HG03565 (cell line): ENCODE measurements at regions not wholly inside any gene's neighbourhood (a gene's known extent, or its start where the extent isn't known, plus 50 kb on each side); places are given as distances from the start of the nearest gene placed in this dataset.
"Not testable (repeated sequence)": the region's sequence is repeated elsewhere in the genome, so short reads cannot be mapped to it uniquely, and the experiment has no call there.

Experiments used
- ATAC-seq: cut with Tn5 transposase; IDR thresholded peaks from one replicate; pipeline ENCODE4 v1.9.1; 2021; ENCODE audit warnings: mild to moderate bottlenecking, moderate library complexity; ENCODE audit not compliant: unreplicated experiment

DNA sequence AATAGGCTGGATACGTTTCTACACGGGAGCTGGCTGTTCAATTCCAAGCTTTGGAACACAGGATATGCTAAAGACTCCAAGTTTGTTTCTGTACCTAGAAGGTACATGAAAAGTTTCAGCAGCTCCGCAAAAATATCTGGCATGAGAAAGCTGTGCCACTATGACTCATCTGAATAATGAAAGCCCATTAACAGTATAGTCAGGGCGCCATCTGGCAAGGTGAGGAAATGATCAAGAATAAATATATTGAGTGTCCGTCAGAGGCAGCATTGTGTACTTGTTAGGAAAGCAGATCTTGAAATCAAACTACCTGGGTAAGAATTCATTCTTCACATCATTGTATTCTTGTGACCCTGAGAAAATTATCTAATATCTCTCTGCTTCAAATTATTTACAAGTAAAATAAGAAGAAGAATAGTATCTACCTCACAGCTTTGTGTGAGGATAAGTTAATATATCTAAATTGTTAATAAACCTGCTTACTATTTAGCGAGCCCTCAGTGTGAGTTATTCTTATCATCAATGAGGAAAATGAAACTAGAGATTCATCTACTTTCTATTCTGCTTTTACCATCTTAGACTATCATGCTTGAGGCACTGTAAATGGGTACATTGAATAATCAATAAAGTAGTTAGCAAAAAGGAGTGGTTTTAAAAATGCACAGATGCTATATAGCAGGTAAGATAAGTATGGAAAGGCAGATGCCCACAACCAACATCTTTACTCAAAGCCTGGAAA is 53.5 kb downstream of the FSCB start:
- ATAC-seq, result no peak

- not testable (repeated sequence) for ATAC-seq
Measured at GRCh38 chr14:44450232-44450631, 56.9 kb downstream of the FSCB start.

DNA sequence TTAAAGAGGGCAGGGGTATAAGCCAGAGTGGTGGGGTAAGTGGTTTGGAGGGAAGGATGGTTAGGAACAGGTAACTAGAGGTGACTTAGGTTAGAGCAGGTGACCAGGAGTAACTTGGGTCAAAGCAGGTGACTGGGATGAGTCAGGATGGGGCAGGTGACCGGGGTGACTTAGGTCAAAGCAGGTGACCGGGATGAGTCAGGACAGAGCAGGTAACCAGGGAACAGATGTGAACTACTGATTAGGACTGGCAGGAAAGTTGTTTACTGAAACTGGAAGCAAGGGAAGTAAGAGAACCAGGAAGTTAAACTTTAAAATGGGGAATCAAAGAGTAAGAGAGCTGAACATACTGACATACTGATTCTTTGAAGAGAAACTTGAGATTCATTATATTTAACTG is 57.4 kb downstream of the FSCB start:
- ATAC-seq, result no peak

- no peak for ATAC-seq
Measured at GRCh38 chr14:44448951-44449358, 58.1 kb downstream of the FSCB start.

DNA sequence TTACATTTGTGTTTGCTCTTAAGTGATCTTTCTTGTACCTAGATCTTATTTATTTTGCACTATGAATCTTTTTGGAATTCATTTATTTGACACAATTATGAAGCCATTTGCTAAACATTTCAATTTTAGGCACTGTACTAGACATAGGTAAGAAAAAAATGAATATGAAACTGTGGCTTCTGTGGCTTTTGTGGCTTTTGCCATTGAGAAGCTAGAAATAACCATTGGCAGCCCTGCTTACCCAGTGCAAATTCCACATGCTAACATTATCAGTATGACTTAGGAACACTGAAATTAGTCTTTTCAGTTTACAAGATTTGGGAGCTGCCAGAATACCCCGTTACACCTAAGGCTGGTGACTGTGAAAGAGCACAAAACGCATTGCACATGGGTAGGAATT is 60.1 kb downstream of the FSCB start:
- ATAC-seq, result no peak

- no peak for ATAC-seq
Measured at GRCh38 chr14:44444454-44444853, 62.6 kb downstream of the FSCB start.

DNA sequence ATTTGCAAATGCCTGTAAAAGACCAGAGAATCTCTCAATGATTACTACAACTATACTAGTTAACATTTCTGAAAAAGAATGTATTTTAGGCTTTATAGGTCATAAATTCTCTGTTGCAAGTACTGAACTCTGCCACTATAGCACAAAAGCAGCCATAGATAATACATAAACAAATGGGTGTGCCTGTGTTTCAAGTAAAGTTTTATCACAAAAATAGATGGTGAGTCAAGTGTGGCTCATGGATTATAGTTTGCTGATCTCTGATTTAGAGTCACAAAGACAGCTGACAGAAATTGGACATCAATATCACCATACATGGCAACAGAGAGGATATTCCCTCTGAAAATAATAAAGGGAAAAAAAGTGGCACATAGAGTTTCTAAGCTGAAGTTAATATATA is 68.1 kb downstream of the FSCB start:
- ATAC-seq, result no peak

DNA sequence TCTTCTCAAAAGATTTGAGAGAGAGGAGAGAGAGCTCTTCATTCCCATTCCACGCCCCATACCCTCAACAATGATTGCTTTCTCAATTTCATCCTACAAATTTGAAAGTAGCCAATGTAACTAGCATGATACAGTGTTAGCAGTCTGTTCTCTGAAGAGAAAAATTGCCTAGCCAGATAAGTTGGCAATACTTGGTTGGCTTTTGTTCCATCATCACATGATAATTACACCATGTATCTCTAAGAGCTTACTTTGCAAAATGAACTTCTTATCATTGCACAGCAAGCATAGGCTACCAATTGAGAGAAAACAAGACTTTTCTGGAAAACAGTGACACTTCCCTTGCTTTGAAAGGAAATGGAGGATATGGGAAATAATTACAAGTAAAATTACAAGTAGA is 68.9 kb downstream of the FSCB start:
- ATAC-seq, result no peak

GRCh38 chr14:44436458-44436857 is 70.6 kb downstream of the FSCB start:
- ATAC-seq, result no peak

DNA sequence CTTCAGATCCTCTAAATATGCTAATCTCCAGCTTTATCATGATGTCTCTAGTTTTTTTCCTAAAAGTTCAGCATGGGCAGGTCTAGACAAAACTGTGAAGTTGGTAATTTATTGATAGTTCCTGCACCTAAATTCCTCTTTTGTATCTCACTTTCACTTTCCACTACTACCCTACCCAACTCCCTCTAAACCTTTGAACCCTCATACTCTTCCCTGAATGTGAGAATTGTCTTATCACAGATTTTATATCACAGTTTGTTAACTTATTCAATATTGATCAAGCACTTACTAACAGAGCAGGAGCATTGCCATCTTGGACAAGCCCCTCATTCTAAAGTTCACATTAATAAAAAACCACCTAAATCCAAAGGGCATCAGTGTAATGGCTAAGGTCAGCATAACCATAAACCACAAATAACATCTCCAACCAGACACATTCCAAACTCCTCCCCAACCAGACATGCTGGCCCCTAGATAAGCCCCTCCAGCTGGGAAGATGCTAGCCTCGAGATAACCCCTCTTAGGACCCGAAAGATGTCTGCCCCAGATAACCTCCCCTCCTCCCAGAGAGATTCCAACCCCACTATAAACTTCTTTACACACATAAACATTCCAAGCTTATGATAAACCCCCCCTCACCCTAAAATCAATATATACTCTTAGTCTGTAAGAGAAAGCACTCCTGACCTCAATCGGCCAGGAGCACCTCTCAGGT is 78.7 kb downstream of the FSCB start:
- no peak for ATAC-seq

DNA sequence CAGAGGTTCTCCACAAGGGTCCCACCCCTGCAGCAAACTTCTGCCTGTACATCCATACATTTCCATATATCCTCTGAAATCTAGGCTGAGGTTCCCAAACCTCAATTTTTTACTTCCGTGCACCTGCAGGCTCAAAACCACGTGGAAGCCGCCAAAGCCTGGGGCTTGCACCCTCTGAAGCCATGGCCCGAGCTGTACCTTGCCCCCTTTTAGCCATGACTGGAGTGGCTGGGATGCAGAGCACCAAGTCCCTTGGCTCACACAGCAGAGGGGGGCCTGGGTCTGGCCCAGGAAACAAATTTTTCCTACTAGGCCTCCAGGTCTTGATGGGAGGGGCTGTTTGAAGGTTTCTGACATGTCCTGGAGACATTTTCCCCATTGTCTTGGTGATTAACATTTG is 84.4 kb downstream of the FSCB start:
- ATAC-seq, result no peak

DNA sequence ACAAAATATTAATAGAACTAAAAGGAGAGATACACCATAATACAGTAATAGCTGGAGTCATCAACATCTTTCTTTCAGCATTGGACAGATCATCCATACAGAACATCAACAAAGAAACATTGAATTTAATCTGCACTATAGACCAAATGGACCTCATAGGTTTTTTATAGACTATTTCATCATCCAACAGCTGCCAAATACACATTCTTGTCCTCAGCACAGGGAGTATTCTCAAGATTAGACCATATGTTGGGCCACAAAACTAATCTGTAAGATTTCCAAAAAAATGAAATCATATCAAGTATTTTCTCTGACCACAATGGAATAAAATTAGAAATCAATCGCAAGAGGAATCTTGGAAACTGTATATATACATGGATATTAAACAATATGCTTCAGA is 86.9 kb downstream of the FSCB start:
- no peak for ATAC-seq

DNA sequence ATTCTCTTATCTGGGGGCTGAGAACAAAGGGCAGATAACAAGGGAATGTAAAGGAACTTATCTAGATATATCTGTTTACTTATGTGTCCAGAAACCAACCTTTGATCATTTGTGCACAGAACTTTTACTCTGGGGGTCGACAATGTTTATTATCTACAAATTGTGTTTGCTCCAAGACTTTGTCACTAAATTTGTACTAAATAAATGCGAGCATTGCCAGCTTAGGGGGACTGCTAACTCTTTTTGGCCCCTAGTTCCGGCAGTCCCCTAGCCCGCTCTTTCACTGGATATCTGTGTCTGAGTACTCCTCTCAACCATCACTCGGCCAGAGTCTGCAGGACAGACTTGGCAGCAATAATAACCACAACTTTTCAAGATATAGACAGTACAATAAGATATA is 88.2 kb downstream of the FSCB start:
- ATAC-seq, result no peak

DNA sequence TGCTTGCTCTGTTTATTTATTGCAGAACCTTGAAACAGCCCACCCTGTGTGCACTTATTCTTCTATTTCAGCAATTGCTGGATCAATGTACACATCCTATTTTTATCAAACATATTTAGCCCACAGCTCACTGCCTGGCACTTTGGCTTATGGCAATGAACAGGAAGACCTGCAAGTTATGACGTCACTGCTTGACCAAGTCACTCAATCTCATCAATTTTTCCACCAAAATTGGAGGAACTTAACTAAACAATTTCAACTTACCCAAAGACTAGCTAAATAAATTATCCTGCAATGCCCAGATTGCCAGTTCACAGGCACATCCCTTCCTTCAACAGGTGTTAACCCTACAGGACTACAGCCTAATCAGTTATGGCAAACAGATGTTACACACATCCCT is 89.3 kb downstream of the FSCB start:
- ATAC-seq, result no peak

- no peak for ATAC-seq
Measured at GRCh38 chr14:44414646-44415045, 92.4 kb downstream of the FSCB start.

DNA sequence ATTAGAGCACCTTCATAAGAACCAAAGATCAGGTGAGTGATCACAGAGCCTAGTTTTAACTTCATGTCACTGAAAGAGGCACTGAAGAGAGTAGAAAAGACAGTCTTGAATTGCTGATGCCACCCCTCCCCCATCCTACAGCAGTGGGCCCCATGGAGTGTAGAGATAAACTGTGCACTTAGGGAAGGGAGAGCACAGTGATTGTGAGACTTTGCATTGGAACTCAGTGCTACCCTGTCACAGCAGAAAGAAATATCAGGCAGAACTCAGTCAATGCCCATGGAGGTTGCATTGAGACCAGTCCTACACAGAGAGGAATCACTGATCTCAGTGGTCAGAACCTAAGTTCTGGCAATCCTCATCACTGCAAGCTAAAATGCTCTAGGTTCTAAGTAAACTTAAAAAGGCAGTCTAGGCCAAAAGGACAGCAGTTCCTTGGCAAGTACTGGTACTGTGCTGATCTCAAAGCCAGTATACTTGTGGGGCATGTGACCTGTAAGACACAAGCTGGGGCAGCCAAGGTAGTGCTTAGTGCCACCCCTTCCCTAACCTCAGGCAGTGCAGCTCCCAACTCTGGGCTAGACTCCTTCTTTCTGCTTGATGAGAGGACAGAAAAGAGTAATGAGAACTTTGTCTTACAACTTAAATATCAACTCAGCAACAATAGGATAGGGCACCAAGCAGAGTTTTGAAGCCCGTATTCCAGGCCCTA is 94.1 kb downstream of the FSCB start:
- ATAC-seq, result no peak

- no peak for ATAC-seq
Measured at GRCh38 chr14:44405011-44405486, 102.0 kb downstream of the FSCB start.

- no peak for ATAC-seq
Measured at GRCh38 chr14:44404599-44404998, 102.5 kb downstream of the FSCB start.

DNA sequence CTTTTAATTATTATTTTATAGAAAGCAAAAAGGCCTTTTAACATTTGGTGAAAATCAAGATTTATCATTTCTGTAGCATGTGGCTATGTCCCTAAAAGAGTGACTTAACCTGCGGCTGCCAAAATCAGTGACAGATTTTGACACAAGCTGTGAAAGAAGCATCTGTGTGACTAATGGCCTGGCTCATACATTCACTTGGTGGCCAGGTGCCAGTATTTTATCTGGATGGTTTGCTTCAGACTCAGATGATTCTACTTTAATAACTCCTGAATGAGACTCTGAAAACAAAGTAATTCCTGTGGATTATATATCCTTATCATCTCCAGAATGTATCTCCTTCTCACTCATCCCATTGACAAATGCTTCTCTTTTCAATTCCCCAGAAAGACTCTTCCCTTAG is 103.0 kb downstream of the FSCB start:
- ATAC-seq, result no peak

DNA sequence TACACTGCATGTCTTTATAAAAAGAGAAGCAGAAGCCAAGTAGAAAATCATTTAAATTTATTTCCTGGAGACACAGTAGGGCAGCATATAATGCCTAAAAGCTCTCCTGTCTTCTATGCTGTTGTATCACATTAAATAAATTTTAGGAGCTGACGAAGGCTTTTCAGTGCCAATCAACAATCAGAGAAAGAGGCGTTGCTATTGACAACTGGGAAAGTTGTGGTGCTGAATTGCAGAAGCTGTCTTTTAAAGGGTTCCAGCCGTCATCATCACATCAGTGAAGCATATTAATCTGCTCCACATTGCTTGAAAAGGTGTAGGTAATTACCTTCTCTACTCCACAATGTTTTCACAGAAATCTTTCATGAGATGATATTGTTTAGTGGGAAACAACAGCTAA is 103.9 kb downstream of the FSCB start:
- no peak for ATAC-seq

DNA sequence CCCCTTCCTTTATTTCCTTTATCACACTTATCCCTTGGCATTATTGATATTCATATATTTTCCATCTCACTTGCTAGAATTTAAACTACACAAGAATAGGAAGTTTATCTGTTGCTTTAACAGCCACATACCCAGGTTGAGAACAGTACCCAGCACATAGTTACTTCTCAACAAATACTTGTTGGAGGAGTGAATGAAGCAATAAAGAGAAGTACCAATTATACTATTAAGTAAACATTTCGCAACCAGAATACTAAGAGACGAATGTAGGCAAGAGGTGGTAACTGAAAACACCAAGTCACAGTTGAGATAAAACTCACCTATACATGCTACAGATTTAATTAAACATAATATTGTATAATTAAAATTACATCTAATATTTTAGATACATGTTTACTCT is 110.9 kb downstream of the FSCB start:
- ATAC-seq, result no peak

- ATAC-seq, result no peak
Measured at GRCh38 chr14:44392984-44393383, 114.1 kb downstream of the FSCB start.
